ENCODE measurements at regions not wholly inside any gene's neighbourhood (a gene's known extent, or its start where the extent isn't known, plus 50 kb on each side); places are given as distances from the start of the nearest gene placed in this dataset.

DNA sequence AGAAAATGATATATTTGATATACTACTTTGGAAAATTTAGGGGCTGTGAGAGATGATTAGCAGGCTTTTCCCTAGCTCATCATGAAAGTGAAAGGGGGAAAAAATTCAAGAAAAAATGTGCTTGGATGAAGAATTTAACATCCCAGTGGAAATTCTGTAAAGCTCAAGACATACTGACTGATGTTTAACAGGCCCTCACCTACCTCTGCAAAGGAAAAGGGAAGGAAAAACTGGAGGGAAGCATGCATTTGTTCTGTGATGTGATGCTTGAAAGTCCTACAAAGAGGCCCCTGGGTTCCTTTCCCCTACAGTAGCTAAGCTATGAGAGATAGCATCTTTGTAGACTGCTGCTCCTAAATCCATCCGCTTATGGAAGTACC is 364.1 kb downstream of the PDGFC start:
- no peak for TF ChIP-seq EZH2 (IDR thresholded peaks at IDR 0.05; ENCODE audit: borderline replicate concordance, low read depth, low read length, severe bottlenecking)
- TF ChIP-seq, protein P1, sequence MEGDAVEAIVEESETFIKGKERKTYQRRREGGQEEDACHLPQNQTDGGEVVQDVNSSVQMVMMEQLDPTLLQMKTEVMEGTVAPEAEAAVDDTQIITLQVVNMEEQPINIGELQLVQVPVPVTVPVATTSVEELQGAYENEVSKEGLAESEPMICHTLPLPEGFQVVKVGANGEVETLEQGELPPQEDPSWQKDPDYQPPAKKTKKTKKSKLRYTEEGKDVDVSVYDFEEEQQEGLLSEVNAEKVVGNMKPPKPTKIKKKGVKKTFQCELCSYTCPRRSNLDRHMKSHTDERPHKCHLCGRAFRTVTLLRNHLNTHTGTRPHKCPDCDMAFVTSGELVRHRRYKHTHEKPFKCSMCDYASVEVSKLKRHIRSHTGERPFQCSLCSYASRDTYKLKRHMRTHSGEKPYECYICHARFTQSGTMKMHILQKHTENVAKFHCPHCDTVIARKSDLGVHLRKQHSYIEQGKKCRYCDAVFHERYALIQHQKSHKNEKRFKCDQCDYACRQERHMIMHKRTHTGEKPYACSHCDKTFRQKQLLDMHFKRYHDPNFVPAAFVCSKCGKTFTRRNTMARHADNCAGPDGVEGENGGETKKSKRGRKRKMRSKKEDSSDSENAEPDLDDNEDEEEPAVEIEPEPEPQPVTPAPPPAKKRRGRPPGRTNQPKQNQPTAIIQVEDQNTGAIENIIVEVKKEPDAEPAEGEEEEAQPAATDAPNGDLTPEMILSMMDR (IDR thresholded peaks at IDR 0.05; ENCODE audit: borderline replicate concordance, extremely low read depth, low read length, poor library complexity, severe bottlenecking), result no peak

DNA sequence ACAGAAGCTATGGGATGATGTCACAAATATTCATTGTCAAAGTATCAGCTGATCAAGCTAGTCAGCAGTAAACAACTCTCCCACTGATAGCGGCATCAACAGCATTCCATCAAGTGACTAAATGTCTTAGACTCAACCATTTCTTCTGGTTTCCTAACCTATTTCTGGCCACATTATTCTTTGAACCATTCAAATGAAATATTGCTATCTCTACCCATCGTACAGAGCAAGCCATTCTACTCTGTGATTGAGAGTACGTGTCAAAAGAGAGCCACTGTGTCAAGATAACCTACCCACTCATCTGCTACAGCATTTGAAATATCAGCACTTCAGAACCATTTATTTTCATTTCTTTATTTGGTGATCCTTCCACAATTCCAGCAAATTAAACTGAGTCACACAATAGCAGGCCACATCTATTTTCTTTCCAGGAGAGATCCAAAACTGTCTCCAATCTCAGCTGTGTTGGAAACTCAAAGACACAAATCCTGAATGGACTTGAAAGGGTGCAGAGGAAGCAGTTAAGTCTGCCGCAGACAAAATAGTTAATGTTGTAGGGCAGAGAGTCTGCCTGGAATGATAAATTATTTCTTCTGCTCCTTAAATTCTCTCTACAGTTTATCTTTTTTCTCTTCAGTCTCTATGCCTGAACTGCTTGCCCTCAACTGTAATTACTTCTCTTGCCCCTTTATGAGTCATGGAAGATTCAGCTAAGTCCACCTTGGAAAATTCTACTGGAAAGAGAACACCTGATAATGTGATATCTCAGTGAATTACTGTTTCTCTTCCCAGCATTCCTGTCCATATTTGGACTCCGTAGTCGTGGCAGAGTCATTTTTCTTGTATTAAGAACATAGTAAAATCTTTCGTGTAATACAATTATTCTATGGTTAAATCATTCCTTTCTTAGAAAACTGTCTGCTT is 364.8 kb downstream of the PDGFC start:
- H3K4me3 ChIP-seq (ENCODE audit: low read depth in 1 of 2, low read length in 2 of 2), result no peak overlapping the region
- TF ChIP-seq, protein P1 (IDR thresholded peaks at IDR 0.05; ENCODE audit: borderline replicate concordance, extremely low read depth, low read length, poor library complexity, severe bottlenecking), result no peak
- no peak for TF ChIP-seq EZH2 (IDR thresholded peaks at IDR 0.05; ENCODE audit: borderline replicate concordance, low read depth, low read length, severe bottlenecking)

More for the DNA sequence above, 364.1 kb downstream of the PDGFC start:
- H3K79me2 ChIP-seq (ENCODE audit: insufficient read depth, low read length), result no peaks in the 10 kb centered on the region
- no peaks in the 10 kb centered on the region for H3K9me3 ChIP-seq (ENCODE audit: insufficient read depth, low read length, severe bottlenecking)
- H3K27ac ChIP-seq (ENCODE audit: low read length), result no peak overlapping the region
- H4K20me1 ChIP-seq (ENCODE audit: insufficient read depth, low read length), result no peaks in the 10 kb centered on the region
- no peak overlapping the region for H3K9ac ChIP-seq (ENCODE audit: low read depth, low read length)
- no peak overlapping the region for H3K4me2 ChIP-seq (ENCODE audit: insufficient read depth, low read length)
- DNase-seq, result no peak
- H3K4me3 ChIP-seq (ENCODE audit: low read depth in 1 of 2, low read length in 2 of 2), result no peak overlapping the region
- no peak for ATAC-seq (ENCODE audit: insufficient read depth, low read depth)
- no peaks in the 10 kb centered on the region for H3K27me3 ChIP-seq (ENCODE audit: insufficient read depth, low read length, poor library complexity)
- no peak overlapping the region for H2AFZ ChIP-seq (ENCODE audit: low read depth, low read length)
- no peaks in the 10 kb centered on the region for H3K36me3 ChIP-seq (ENCODE audit: insufficient read depth, low read length)
- H3K4me1 ChIP-seq (ENCODE audit: insufficient read depth, low read length), result no peaks in the 10 kb centered on the region

DNA sequence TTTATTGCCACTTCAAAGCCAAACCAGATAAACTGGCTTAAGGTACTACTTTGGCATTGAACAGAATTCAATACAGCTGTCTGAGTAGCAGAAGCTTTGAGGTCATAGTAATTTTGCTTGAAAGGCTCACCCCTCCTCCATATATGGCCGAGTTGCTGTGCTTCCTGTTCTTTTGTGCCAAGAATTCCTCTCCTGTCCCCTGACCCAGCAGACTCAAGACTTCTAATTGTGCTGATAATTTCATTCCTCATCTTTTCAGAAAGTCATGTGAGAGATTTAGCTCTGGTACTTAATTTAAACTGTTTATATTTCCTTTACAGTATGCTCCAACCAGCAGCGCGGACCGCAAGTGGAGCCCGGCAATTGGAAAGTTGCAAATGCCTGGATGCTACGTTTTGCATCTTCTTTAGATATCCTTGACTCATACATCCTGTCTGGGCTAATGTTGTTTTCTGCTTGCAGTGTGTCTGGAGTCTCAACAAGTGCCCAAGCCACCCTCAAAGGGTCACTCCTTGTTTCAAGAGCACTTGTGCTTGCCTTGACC is 373.4 kb downstream of the PDGFC start:
- no peak overlapping the region for H3K4me3 ChIP-seq (ENCODE audit: low read depth in 1 of 2, low read length in 2 of 2)
- no peak for TF ChIP-seq EZH2 (IDR thresholded peaks at IDR 0.05; ENCODE audit: borderline replicate concordance, low read depth, low read length, severe bottlenecking)
- TF ChIP-seq, protein P1 (IDR thresholded peaks at IDR 0.05; ENCODE audit: borderline replicate concordance, extremely low read depth, low read length, poor library complexity, severe bottlenecking), result no peak
- H3K9me3 ChIP-seq (ENCODE audit: insufficient read depth, low read length, severe bottlenecking), result no peaks in the 10 kb centered on the region
- DNase-seq (no peak), ATAC-seq (ENCODE audit: insufficient read depth, low read depth) (no peak)
- H3K36me3 ChIP-seq (ENCODE audit: insufficient read depth, low read length), result no peaks in the 10 kb centered on the region
- H3K27me3 ChIP-seq (ENCODE audit: insufficient read depth, low read length, poor library complexity), result no peaks in the 10 kb centered on the region
- no peaks in the 10 kb centered on the region for H4K20me1 ChIP-seq (ENCODE audit: insufficient read depth, low read length)
- H3K27ac ChIP-seq (ENCODE audit: low read length), result no peak overlapping the region
- H3K9ac ChIP-seq (ENCODE audit: low read depth, low read length), result no peak overlapping the region
- H3K4me1 ChIP-seq (ENCODE audit: insufficient read depth, low read length), result no peaks in the 10 kb centered on the region
- H3K79me2 ChIP-seq (ENCODE audit: insufficient read depth, low read length), result no peaks in the 10 kb centered on the region
- no peak overlapping the region for H3K4me2 ChIP-seq (ENCODE audit: insufficient read depth, low read length)
- no peak overlapping the region for H2AFZ ChIP-seq (ENCODE audit: low read depth, low read length)

More for the DNA sequence above, 364.8 kb downstream of the PDGFC start:
- H3K4me2 ChIP-seq (ENCODE audit: insufficient read depth, low read length), result no peak overlapping the region
- no peak overlapping the region for H3K9ac ChIP-seq (ENCODE audit: low read depth, low read length)
- no peaks in the 10 kb centered on the region for H3K79me2 ChIP-seq (ENCODE audit: insufficient read depth, low read length)
- no peaks in the 10 kb centered on the region for H3K27me3 ChIP-seq (ENCODE audit: insufficient read depth, low read length, poor library complexity)
- H3K9me3 ChIP-seq (ENCODE audit: insufficient read depth, low read length, severe bottlenecking), result no peaks in the 10 kb centered on the region
- H2AFZ ChIP-seq (ENCODE audit: low read depth, low read length), result no peak overlapping the region
- no peak for ATAC-seq (ENCODE audit: insufficient read depth, low read depth)
- no peaks in the 10 kb centered on the region for H3K4me1 ChIP-seq (ENCODE audit: insufficient read depth, low read length)
- H3K36me3 ChIP-seq (ENCODE audit: insufficient read depth, low read length), result no peaks in the 10 kb centered on the region
- H3K27ac ChIP-seq (ENCODE audit: low read length), result no peak overlapping the region
- no peak for DNase-seq
- H4K20me1 ChIP-seq (ENCODE audit: insufficient read depth, low read length), result no peaks in the 10 kb centered on the region
